Coronary artery (tissue), 2 donors: ENCODE measurements at regions not wholly inside any gene's neighbourhood (a gene's known extent, or its start where the extent isn't known, plus 50 kb on each side); places are given as distances from the start of the nearest gene placed in this dataset.

Source experiments
- DNase-seq: peaks from one replicate; pipeline ENCODE4 v3.0.0-alpha.2; 2017; ENCODE audit warnings: low spot score
- H3K27ac ChIP-seq, 2 donors: fragments of 200-600 bp; sonication (generic); one replicate each; pipeline ENCODE4 v1.5.1; 2016 to 2019
- H3K4me3 ChIP-seq: fragments of 200-600 bp; sonication (generic); 2 replicates; pipeline ENCODE4 v1.5.1; 2016; ENCODE audit warnings: mild to moderate bottlenecking, moderate library complexity
- CTCF ChIP-seq: fragments of 200-600 bp; sonication (generic); IDR thresholded peaks from one replicate; pipeline ENCODE4 v1.5.1; 2019; ENCODE audit warnings: antibody characterized with exemption

- H3K27ac ChIP-seq = no peak overlapping the region
- no peak for TF ChIP-seq CTCF
- no peak overlapping the region for H3K4me3 ChIP-seq
- DNase-seq = no peak
These were observed 116.0 kb downstream of the MACIR start for GRCh38 chr5:103374473-103374963.

GRCh38 chr5:103373597-103374472, 115.3 kb downstream of the MACIR start:
- H3K27ac ChIP-seq = no peak overlapping the region
- TF ChIP-seq CTCF = no peak
- no peak overlapping the region for H3K4me3 ChIP-seq
- no peak for DNase-seq

- Histone ChIP-seq H3K27ac (no peak overlapping the region), H3K4me3 (no peak overlapping the region)
- no peak for DNase-seq
- no peak for TF ChIP-seq CTCF
These were observed 112.6 kb downstream of the MACIR start for GRCh38 chr5:103371046-103371607.

- TF ChIP-seq CTCF = no peak
- DNase-seq = no peak
- no peak overlapping the region for H3K27ac ChIP-seq
- H3K4me3 ChIP-seq = no peak overlapping the region
These were observed 110.9 kb downstream of the MACIR start for GRCh38 chr5:103369125-103370120.

GRCh38 chr5:103367702-103368101, 109.1 kb downstream of the MACIR start:
- no peak for TF ChIP-seq CTCF
- Histone ChIP-seq H3K27ac (no peak overlapping the region), H3K4me3 (no peak overlapping the region)
- no peak for DNase-seq

- no peak for TF ChIP-seq CTCF
- Histone ChIP-seq H3K4me3 (no peak overlapping the region), H3K27ac (no peak overlapping the region)
- DNase-seq = no peak
These were observed 108.5 kb downstream of the MACIR start for GRCh38 chr5:103366918-103367549.
